HEK293T (cell line): ENCODE measurements at regions not wholly inside any gene's neighbourhood (a gene's known extent, or its start where the extent isn't known, plus 50 kb on each side); places are given as distances from the start of the nearest gene placed in this dataset.

Experiments
- CTCF ChIA-PET: fragments of 350-600 bp; formaldehyde crosslinking; extraction: SDS; loops from one replicate; lab custom pipeline; 2021; ENCODE audit warnings: antibody characterized with exemption, inconsistent platforms; lab: Yijun Ruan, JAX
- POLR2A ChIA-PET: fragments of 350-600 bp; formaldehyde crosslinking; extraction: SDS; loops from one replicate; lab custom pipeline; 2020; ENCODE audit warnings: antibody characterized with exemption, inconsistent platforms; lab: Yijun Ruan, JAX
- DNase-seq: peaks from one replicate; pipeline ENCODE4 v3.0.0; 2012; ENCODE audit warnings: mixed read lengths; ENCODE audit errors: extremely low spot score
- ARNT ChIP-seq: fragments of 450-650 bp; IDR thresholded peaks from 2 replicates; pipeline ENCODE4 v1.6.1; 2017; ENCODE audit warnings: mild to moderate bottlenecking
- BHLHE40 ChIP-seq: fragments of 450-650 bp; IDR thresholded peaks from 2 replicates; pipeline ENCODE4 v1.6.1; 2016; ENCODE audit warnings: mild to moderate bottlenecking, moderate library complexity, borderline replicate concordance
- CTBP1 ChIP-seq: fragments of 450-650 bp; IDR thresholded peaks from 2 replicates; pipeline ENCODE4 v1.6.1; 2016; ENCODE audit warnings: borderline replicate concordance
- ELF4 ChIP-seq: fragments of 450-650 bp; IDR thresholded peaks from 2 replicates; pipeline ENCODE4 v1.6.1; 2017; ENCODE audit warnings: antibody characterized with exemption
- FOXA1 ChIP-seq: fragments of 450-650 bp; IDR thresholded peaks from 2 replicates; pipeline ENCODE4 v1.6.1; 2016; ENCODE audit warnings: mild to moderate bottlenecking
- FOXK2 ChIP-seq: fragments of 450-650 bp; IDR thresholded peaks from 2 replicates; pipeline ENCODE4 v1.6.1; 2016; ENCODE audit warnings: mild to moderate bottlenecking
- FOXM1 ChIP-seq: fragments of 450-650 bp; IDR thresholded peaks from 2 replicates; pipeline ENCODE4 v1.6.1; 2017; ENCODE audit warnings: mild to moderate bottlenecking, borderline replicate concordance
- HDGF ChIP-seq: fragments of 450-650 bp; IDR thresholded peaks from 2 replicates; pipeline ENCODE4 v1.6.1; 2017; ENCODE audit warnings: antibody characterized with exemption, borderline replicate concordance
- L3MBTL2 ChIP-seq: fragments of 450-650 bp; conservative IDR thresholded peaks from 2 replicates; pipeline ENCODE4 v1.6.1; 2016; ENCODE audit warnings: mild to moderate bottlenecking
- LEF1 ChIP-seq: fragments of 450-650 bp; IDR thresholded peaks from 2 replicates; pipeline ENCODE4 v1.6.1; 2017; ENCODE audit warnings: mild to moderate bottlenecking, borderline replicate concordance
- NFRKB ChIP-seq: fragments of 450-650 bp; IDR thresholded peaks from 2 replicates; pipeline ENCODE4 v1.6.1; 2016; ENCODE audit warnings: mild to moderate bottlenecking, moderate library complexity
- PKNOX1 ChIP-seq: fragments of 450-650 bp; IDR thresholded peaks from 2 replicates; pipeline ENCODE4 v1.6.1; 2016
- SP1 ChIP-seq: fragments of 450-650 bp; IDR thresholded peaks from 2 replicates; pipeline ENCODE4 v1.6.1; 2017
- SUZ12 ChIP-seq: fragments of 450-650 bp; IDR thresholded peaks from 2 replicates; pipeline ENCODE4 v1.6.1; 2016; ENCODE audit warnings: mild to moderate bottlenecking
- TARDBP ChIP-seq: fragments of 450-650 bp; IDR thresholded peaks from 2 replicates; pipeline ENCODE4 v1.6.1; 2016
- ZNF384 ChIP-seq: fragments of 450-650 bp; IDR thresholded peaks from 2 replicates; pipeline ENCODE4 v1.6.1; 2016

- CTCF ChIA-PET, result no interaction called here
- TF ChIP-seq TARDBP (no peak), FOXK2 (no peak)
- POLR2A ChIA-PET, result no interaction called here
- no peak for DNase-seq
Measured at GRCh38 chr5:87649455-87649854, 236.7 kb upstream of the CCNH start.

DNA sequence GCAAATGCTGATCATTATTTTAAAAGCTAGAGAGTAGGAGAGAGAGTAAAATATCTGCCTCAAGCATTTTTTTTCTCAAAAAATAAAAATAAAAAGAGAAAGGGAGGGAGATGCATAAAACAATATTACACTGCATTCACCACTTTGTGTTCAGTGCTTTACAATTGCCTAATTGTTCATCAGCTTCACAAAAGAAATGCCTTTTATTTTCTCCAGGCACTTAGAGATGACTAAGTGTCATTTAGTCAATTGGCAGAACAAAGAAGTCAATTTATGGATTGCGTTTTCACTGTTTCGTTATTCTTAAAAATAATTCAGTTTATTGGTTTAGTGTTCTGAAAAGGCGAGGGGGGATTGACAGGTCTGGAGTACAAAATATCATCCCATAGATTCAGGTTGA is 232.5 kb upstream of the CCNH start:
- CTCF ChIA-PET, result no interaction called here
- POLR2A ChIA-PET, result no interaction called here
- DNase-seq, result no peak
- TF ChIP-seq SP1, result no peak
- no peak for TF ChIP-seq ELF4

DNA sequence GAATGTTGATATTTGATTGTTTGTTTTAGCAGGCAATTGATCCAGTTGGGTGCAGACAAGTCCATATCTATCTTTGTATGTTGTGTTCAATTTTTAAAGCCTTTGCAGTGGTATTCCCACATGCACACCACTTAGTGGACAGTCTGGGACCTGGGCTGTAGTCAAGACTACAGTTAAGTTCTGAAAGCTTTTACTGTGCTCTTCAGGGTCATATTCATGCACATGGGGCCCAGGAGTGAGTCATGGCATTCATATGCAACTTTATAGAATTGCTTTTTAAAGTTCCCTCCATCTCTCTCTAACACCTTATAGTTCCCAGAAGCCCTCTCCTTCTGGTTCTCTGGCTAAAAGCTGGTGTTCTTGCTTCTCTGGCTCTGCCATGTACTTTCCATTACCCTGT is 228.2 kb upstream of the CCNH start:
- TF ChIP-seq TARDBP, result no peak
- TF ChIP-seq BHLHE40, result no peak
- no peak for TF ChIP-seq HDGF
- no peak for TF ChIP-seq PKNOX1
- no peak for TF ChIP-seq LEF1
- no peak for TF ChIP-seq ELF4
- no peak for TF ChIP-seq FOXM1
- TF ChIP-seq ARNT, result no peak
- TF ChIP-seq SP1, result no peak
- no peak for TF ChIP-seq FOXA1
- no peak for TF ChIP-seq ZNF384
- no peak for TF ChIP-seq CTBP1
- TF ChIP-seq L3MBTL2, result no peak
- no peak for TF ChIP-seq NFRKB
- ChIA-PET CTCF (no interaction called here), POLR2A (no interaction called here)
- no peak for DNase-seq

DNA sequence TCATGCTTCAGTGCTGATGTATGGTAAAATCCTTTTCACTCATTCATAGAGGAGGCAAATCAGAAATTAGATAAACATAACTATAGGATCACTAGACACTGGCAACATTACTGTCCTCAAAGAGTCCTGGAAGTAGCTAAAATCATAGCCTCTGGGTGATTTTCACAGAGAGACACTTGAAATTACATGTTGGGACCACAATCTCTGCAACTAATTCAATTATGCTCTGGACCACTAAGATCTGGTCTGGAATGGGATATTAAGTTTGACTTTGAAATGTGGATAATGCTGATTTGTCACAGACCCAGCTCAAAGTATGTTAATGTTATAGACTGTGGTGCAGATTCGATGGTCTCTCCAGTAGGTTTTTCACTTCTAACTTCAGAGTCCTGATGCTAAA is 214.6 kb upstream of the CCNH start:
- ChIA-PET CTCF (no interaction called here), POLR2A (no interaction called here)
- no peak for TF ChIP-seq L3MBTL2
- no peak for TF ChIP-seq ELF4
- TF ChIP-seq FOXM1, result no peak
- TF ChIP-seq FOXA1, result no peak
- no peak for TF ChIP-seq HDGF
- TF ChIP-seq ARNT, result no peak
- no peak for TF ChIP-seq PKNOX1
- TF ChIP-seq BHLHE40, result no peak
- no peak for TF ChIP-seq LEF1
- no peak for TF ChIP-seq NFRKB
- TF ChIP-seq ZNF384, result no peak
- TF ChIP-seq SUZ12, result no peak
- no peak for TF ChIP-seq FOXK2
- no peak for DNase-seq

GRCh38 chr5:87608385-87608784 is 195.7 kb upstream of the CCNH start:
- DNase-seq, result no peak
- POLR2A ChIA-PET, result no interaction called here
- CTCF ChIA-PET, result no interaction called here
- no peak for TF ChIP-seq ZNF384
- TF ChIP-seq TARDBP, result no peak
- TF ChIP-seq FOXM1, result no peak
- TF ChIP-seq FOXA1, result no peak

DNA sequence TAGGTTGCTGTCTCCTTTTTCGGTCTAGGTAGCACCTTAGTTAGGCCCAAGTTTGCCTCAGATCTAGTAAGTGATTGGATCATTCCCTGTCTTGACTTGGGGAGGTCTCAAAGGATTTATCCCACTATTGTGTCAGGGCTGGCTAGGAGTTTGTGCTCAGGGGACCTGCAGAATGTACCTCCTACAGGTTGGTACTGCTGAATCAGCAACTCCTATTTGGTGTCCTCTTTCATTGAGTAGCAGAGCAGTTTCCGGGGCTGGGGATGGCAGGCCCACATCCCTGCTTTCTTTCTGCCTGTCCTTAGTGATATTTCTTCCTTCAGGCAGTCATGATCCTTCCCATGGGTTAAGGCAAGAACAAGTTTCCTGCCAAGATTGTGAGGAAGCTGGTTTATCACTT is 192.9 kb upstream of the CCNH start:
- POLR2A ChIA-PET, result no interaction called here
- no peak for TF ChIP-seq FOXM1
- CTCF ChIA-PET, result no interaction called here
- DNase-seq, result no peak

DNA sequence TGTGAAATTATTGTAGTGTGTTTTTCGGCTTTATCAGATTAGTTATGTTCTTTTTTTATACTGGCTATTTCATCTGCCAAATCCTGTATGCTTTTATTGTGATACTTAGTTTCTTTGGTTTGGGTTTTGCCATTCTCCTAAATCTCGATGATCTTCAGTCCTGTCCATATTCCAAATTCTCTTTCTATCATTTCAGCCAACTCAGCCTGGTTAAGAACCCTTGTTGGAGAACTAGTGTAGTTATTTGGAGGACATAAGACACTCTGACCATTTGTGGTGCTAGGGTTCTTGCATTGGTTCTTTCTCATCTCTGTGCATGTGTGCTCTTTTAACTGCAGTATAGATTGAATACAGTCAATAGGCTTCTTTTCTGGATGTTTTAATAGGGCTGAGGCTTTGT is 187.0 kb upstream of the CCNH start:
- DNase-seq, result no peak
- POLR2A ChIA-PET, result no interaction called here
- no peak for TF ChIP-seq BHLHE40
- TF ChIP-seq ZNF384, result no peak
- no peak for TF ChIP-seq ELF4
- no peak for TF ChIP-seq FOXA1
- TF ChIP-seq LEF1, result no peak
- TF ChIP-seq TARDBP, result no peak
- TF ChIP-seq ARNT, result no peak
- no peak for TF ChIP-seq SUZ12
- no peak for TF ChIP-seq SP1
- no peak for TF ChIP-seq PKNOX1
- TF ChIP-seq FOXM1, result no peak
- no peak for TF ChIP-seq NFRKB
- no peak for TF ChIP-seq FOXK2
- TF ChIP-seq HDGF, result no peak
- TF ChIP-seq L3MBTL2, result no peak
- TF ChIP-seq CTBP1, result no peak
- CTCF ChIA-PET, result no interaction called here
